ENCODE measurements at regions not wholly inside any gene's neighbourhood (a gene's known extent, or its start where the extent isn't known, plus 50 kb on each side); places are given as distances from the start of the nearest gene placed in this dataset.

DNA sequence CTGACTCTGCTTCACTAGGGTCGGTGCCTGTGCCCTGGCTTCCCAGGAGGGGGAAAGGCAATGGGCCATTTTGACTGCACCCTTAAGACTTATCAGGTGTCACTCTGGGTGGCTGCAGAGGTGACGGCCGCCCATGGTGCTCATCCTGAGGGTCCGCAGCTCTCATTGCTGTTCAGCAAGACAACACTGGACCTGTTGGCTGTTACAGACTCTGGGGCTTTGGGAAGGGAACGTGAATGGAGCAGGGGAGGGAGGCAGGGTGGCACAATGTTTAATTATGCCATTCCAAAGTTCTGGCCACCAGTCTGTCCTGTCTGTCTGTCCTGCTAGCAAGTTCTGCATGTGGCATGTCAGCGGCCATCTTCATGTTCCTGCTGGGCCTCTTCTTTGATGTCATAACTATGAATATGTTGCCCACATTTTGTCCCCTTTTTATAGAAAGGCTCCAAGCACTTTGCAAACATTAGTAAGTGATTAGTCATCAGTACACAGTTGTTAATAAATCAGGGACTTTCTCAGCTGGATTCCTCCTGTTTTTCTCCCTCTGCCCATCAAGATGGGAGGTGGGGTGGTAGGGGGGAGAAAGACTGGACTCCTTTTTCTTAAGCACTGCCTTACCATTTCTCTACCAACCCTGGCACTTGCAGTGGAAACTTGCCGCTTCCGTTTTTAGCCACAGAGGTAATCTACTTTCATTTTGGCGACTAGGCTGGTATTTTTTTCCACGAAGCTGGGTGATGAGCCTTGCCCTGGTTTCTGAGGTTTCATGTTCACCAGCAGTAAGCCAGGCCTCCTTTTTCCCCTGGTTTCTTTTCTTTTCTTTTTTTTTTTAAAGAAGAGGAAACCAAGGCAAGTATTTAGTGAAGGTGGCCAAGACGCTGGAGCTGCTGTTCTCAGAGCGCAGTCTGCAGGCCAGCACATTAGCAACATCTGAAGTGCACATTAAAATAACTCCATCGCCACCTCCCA lies 88.6 kb upstream of the TRIM2 start (continued):
- TF ChIP-seq, protein P1, sequence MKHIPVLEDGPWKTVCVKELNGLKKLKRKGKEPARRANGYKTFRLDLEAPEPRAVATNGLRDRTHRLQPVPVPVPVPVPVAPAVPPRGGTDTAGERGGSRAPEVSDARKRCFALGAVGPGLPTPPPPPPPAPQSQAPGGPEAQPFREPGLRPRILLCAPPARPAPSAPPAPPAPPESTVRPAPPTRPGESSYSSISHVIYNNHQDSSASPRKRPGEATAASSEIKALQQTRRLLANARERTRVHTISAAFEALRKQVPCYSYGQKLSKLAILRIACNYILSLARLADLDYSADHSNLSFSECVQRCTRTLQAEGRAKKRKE (CRISPR knock-in tag; IDR thresholded peaks at IDR 0.05; ENCODE audit: low read depth): no peak
- TF ChIP-seq ZNF302 (CRISPR knock-in tag; IDR thresholded peaks at IDR 0.05) (no peak), POLR2AphosphoS2 (conservative IDR thresholded peaks at IDR 0.05; ENCODE audit: low read length) (no peak), POLR2A (IDR thresholded peaks at IDR 0.05; ENCODE audit: low read length) (no peak), SREBF2 (IDR thresholded peaks at IDR 0.05) (no peak), CHD4 (IDR thresholded peaks at IDR 0.05; ENCODE audit: borderline replicate concordance) (no peak), HEYL (CRISPR knock-in tag; IDR thresholded peaks at IDR 0.05) (no peak), EHF (CRISPR knock-in tag; IDR thresholded peaks at IDR 0.05) (no peak)
- TF ChIP-seq, protein P2, sequence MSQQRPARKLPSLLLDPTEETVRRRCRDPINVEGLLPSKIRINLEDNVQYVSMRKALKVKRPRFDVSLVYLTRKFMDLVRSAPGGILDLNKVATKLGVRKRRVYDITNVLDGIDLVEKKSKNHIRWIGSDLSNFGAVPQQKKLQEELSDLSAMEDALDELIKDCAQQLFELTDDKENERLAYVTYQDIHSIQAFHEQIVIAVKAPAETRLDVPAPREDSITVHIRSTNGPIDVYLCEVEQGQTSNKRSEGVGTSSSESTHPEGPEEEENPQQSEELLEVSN (IDR thresholded peaks at IDR 0.05; ENCODE audit: borderline replicate concordance, low read depth): no peak

DNA sequence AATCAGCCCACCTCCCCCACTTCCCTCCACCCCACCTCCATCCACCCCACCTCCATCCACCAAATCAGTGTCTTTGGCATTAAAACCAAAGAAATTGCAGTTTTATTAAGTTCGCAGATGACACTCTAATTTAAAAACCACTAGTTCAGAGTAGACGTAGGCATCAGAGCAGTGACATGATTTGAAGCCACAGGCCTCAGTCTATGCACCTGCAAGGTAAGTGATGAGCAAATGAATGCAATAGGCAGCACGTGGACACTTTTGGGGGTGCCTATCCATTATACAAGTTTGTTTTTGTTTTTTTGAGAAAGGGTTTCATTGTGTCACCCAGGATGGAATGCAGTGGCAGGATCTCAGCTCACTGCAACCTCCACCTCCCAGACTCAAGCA lies 88.0 kb upstream of the TRIM2 start:
- Histone ChIP-seq H3K4me1 (peaks cover 40% of the 10 kb centered on the region), H3K4me3 (no peak overlapping the region), H3K4me2 (peak overlapping the region; percentile 72), H3K27ac (peak overlapping the region; percentile 80 to 92), H3K9me3 (no peaks in the 10 kb centered on the region)
- no peak for DNase-seq (ENCODE audit: low read depth in 1 of 2, low spot score in 1 of 2)
- no peak for TF ChIP-seq BHLHE40 (IDR thresholded peaks at IDR 0.05; ENCODE audit: low read depth, low read length)
- no peak for TF ChIP-seq TP53 (CRISPR knock-in tag; IDR thresholded peaks at IDR 0.05)
- no peak for TF ChIP-seq FOSL2 (IDR thresholded peaks at IDR 0.05)
- TF ChIP-seq FOSL2 (CRISPR knock-in tag; IDR thresholded peaks at IDR 0.05): no peak
- no peak for TF ChIP-seq MAFK (IDR thresholded peaks at IDR 0.05; ENCODE audit: partially characterized antibody)
- no peak for TF ChIP-seq GATA3 (IDR thresholded peaks at IDR 0.05; ENCODE audit: borderline replicate concordance)
- no peak for TF ChIP-seq ZC3H11A (IDR thresholded peaks at IDR 0.05)
- no peak for TF ChIP-seq KDM1A (IDR thresholded peaks at IDR 0.05; ENCODE audit: low read depth)
- no peak for TF ChIP-seq RAD21 (conservative IDR thresholded peaks at IDR 0.05 in 1 of 2, IDR thresholded peaks at IDR 0.05 in 1 of 2)
- no peak for TF ChIP-seq EHF (CRISPR knock-in tag; IDR thresholded peaks at IDR 0.05)
- no peak for TF ChIP-seq NPAS2 (CRISPR knock-in tag; IDR thresholded peaks at IDR 0.05; ENCODE audit: borderline replicate concordance)
- no peak for TF ChIP-seq JUN (IDR thresholded peaks at IDR 0.05)
- WGBS (ENCODE audit: missing lambda C conversion rate): 79% methylated on average over 2 of the region's 3 CpGs
- ATAC-seq: no peak
- FAIRE-seq: no peak
- CTCF ChIA-PET: interaction anchor here (3.5 to 10.5 kb wide), 2 partner anchors 11 to 32 kb away, joined by 23 to 68 read pairs; no protein-coding TSS in a partner anchor
- POLR2A ChIA-PET: no interaction called here

DNA sequence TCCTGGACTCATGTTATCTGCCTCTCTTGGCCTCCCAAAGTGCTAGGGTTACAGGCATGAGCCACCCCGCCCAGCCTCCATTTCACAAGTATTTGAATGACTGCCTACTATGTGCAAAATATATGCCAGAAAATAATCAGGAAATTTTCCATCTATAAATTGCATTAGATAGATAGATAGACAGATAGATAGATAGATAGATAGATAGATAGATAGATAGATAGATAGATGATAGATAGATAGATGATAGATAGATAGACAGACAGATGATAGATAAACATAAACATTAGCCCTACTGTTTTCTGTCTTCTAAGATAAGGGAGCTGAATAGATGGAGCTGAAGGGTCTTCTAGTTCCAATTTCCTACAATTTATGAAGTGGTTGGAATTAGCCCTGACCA lies 87.4 kb upstream of the TRIM2 start:
- Histone ChIP-seq H3K4me2 (no peak overlapping the region), H3K4me1 (peaks cover 45% of the 10 kb centered on the region), H3K4me3 (no peak overlapping the region), H3K27ac (peak overlapping the region in 1 of 2 experiments; percentile 92; a peak in 3 of 6 replicates), H3K9me3 (no peaks in the 10 kb centered on the region)
- POLR2A ChIA-PET: no interaction called here
- no peak for FAIRE-seq
- WGBS (ENCODE audit: missing lambda C conversion rate): 67% methylated on average over 1 of the region's 1 CpG
- CTCF ChIA-PET: interaction anchor here (3.5 to 10.5 kb wide), 2 partner anchors 11 to 33 kb away, joined by 23 to 68 read pairs; no protein-coding TSS in a partner anchor
- no peak for ATAC-seq
- TF ChIP-seq, protein P3, sequence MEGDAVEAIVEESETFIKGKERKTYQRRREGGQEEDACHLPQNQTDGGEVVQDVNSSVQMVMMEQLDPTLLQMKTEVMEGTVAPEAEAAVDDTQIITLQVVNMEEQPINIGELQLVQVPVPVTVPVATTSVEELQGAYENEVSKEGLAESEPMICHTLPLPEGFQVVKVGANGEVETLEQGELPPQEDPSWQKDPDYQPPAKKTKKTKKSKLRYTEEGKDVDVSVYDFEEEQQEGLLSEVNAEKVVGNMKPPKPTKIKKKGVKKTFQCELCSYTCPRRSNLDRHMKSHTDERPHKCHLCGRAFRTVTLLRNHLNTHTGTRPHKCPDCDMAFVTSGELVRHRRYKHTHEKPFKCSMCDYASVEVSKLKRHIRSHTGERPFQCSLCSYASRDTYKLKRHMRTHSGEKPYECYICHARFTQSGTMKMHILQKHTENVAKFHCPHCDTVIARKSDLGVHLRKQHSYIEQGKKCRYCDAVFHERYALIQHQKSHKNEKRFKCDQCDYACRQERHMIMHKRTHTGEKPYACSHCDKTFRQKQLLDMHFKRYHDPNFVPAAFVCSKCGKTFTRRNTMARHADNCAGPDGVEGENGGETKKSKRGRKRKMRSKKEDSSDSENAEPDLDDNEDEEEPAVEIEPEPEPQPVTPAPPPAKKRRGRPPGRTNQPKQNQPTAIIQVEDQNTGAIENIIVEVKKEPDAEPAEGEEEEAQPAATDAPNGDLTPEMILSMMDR (IDR thresholded peaks at IDR 0.05): no peak
- TF ChIP-seq HDAC2 (IDR thresholded peaks at IDR 0.05) (no peak), FOSL2 (IDR thresholded peaks at IDR 0.05) (no peak), FOSL2 (CRISPR knock-in tag; IDR thresholded peaks at IDR 0.05) (no peak), MAZ (IDR thresholded peaks at IDR 0.05; ENCODE audit: borderline replicate concordance, low read depth, low read length) (no peak), ZC3H11A (IDR thresholded peaks at IDR 0.05) (no peak), NR3C1 (IDR thresholded peaks at IDR 0.05) (no peak), HEYL (CRISPR knock-in tag; IDR thresholded peaks at IDR 0.05) (no peak), CHD4 (IDR thresholded peaks at IDR 0.05; ENCODE audit: borderline replicate concordance) (no peak), MAFK (IDR thresholded peaks at IDR 0.05; ENCODE audit: partially characterized antibody) (no peak), SREBF2 (IDR thresholded peaks at IDR 0.05) (no peak), KDM5A (IDR thresholded peaks at IDR 0.05) (no peak), CBX8 (IDR thresholded peaks at IDR 0.05) (no peak), PHF8 (IDR thresholded peaks at IDR 0.05; ENCODE audit: borderline replicate concordance, low read depth) (no peak), JUNB (IDR thresholded peaks at IDR 0.05) (no peak), SMC3 (IDR thresholded peaks at IDR 0.05) (no peak), TFCP2L1 (CRISPR knock-in tag; IDR thresholded peaks at IDR 0.05) (no peak), POLR2AphosphoS2 (conservative IDR thresholded peaks at IDR 0.05; ENCODE audit: low read length) (no peak), RNF2 (IDR thresholded peaks at IDR 0.05; ENCODE audit: borderline replicate concordance, low read depth) (no peak)
- TF ChIP-seq, protein P1 (CRISPR knock-in tag; IDR thresholded peaks at IDR 0.05; ENCODE audit: low read depth): no peak
- no peak for DNase-seq (ENCODE audit: low read depth in 1 of 2, low spot score in 1 of 2)
